GM21360 (cell line): ENCODE measurements at regions not wholly inside any gene's neighbourhood (a gene's known extent, or its start where the extent isn't known, plus 50 kb on each side); places are given as distances from the start of the nearest gene placed in this dataset.

Source experiments
- ATAC-seq: cut with Tn5 transposase; IDR thresholded peaks from one replicate; pipeline ENCODE4 v1.9.1; 2021; ENCODE audit warnings: mild to moderate bottlenecking, moderate library complexity; ENCODE audit not compliant: unreplicated experiment

DNA sequence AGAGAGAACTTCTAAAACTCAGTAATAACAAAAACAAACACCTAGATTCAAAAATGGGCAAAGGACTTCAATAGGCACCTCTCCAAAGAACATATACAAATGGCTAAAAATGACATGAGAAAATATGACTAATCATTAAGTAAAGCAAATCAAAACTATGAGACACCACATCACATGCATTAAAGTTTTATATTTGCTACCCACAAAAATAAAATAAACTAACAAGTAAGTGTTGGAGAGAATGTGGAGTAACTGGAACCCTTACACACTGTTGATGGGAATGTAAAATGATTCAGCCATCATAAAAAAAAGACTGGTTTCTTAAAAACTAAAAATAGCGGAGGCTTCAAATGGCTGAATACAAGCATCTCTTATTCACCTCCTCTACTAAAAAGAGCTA is 262.1 kb upstream of the PKN2 start:
- ATAC-seq: no peak

DNA sequence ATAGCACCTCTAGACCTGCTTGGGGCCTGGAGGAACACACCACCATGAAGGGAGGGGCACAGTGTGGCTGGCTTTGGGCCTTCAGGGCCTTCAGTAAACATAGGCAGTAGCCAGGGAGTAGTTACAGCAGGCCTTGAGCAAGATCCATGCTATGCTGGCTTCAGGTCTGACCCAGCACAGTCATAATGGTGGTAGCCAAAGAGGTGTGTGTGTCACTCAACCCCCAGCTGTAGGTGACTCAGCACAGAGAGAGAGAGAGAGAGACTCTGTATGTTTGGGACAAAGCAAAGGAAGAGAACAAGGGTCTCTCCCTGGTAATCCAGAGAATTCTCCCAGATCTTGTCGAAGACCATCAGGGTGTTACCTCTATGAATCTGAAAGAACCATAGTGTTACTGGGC is 250.5 kb upstream of the PKN2 start:
- ATAC-seq: no peak

DNA sequence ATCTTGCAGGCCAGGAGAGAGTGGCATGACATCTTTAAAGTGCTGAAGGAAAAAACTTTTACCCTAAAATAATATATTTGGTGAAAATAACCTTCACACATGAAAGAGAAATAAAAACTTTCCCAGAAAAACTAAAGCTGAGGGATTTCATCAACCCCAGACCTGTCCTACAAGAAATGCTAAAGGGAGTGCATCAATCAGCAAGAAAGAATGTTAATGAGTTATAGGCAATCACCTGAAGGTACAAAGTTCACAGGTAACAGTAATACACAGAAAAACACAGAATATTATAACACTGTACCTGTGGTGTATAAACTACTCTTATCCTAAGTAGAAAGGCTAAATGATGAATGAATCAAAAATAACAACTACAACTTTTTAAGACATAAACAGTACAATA is 249.2 kb upstream of the PKN2 start:
- no peak for ATAC-seq

- no peak for ATAC-seq
These were observed 243.1 kb upstream of the PKN2 start for GRCh38 chr1:88441022-88441421.

DNA sequence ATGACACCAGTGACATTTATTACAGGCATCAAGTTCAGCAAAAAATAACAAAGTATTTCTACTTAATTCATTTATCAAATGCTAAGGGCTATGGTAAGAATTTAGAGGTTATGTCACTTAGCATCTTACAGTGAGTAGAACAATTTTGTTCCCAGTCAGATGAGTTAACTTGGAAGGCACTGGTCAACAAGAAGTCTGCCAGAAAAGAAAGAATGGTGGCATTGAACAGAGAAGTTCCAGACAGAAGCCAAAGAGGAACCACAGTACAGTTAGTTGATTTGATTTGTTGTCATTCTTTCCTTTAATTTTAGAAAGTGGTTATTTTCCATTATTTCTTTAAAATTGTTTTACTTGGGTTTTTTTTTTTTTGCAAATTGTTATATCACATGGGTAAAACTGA is 232.2 kb upstream of the PKN2 start:
- no peak for ATAC-seq

DNA sequence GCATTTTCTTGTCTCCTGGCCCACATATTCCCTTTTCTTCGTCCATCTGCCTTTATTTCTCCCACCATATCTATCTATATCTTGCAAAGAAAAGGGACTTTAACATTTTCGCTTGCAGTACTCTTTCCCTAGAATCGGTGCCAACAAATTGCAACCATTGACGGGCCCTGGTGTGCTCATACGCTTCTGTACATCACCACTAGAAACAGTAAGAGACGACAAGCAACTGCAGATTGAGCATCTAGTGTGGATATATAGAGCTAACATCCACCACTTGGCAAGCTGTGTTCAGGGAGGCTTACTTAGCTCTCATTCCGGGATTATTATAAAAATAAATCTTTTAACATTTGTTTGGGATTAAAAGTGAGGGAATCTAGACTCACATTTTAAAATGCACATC is 230.8 kb upstream of the PKN2 start:
- no peak for ATAC-seq

DNA sequence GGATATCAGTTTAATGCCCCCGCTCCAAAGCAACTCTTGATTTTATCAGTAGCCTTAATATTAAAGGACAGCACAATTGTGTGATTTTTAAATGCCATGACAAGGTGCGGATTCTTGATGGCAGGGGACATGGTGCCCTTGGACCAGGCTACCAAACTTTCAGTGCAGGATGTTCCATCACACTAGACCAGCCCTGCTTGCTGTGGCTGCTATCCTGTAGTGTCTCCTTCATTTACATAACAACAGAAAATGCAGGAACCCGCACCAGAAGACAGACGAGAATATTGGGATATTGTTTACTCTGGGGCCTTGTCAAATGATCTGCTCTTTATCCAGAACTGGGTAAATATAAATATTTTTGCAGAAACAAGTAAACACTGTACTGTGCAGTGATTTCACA is 229.3 kb upstream of the PKN2 start:
- no peak for ATAC-seq

GRCh38 chr1:88455621-88456256 is 228.3 kb upstream of the PKN2 start:
- no peak for ATAC-seq

GRCh38 chr1:88457197-88457596 is 226.9 kb upstream of the PKN2 start:
- ATAC-seq: no peak

- ATAC-seq: no peak
These were observed 223.1 kb upstream of the PKN2 start for GRCh38 chr1:88461007-88461406.

DNA sequence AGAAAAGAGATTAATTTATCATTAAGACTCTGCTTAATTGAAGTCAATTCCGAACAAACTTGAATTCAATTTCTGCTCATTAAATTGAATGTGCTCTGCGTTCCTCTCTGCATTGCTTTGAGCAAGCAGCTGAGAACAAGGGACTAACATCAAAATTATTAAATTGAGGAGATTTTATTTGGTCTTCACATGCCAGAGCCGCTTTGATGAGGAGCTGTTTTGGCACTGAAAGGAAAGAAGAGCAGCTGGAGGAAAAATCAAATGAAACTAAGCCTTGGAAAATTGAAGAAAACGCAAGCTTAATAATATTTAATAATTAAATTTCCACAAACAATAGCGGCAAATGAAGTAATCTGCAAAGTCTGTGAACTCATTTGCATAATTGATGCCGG is 222.0 kb upstream of the PKN2 start:
- ATAC-seq: no peak

DNA sequence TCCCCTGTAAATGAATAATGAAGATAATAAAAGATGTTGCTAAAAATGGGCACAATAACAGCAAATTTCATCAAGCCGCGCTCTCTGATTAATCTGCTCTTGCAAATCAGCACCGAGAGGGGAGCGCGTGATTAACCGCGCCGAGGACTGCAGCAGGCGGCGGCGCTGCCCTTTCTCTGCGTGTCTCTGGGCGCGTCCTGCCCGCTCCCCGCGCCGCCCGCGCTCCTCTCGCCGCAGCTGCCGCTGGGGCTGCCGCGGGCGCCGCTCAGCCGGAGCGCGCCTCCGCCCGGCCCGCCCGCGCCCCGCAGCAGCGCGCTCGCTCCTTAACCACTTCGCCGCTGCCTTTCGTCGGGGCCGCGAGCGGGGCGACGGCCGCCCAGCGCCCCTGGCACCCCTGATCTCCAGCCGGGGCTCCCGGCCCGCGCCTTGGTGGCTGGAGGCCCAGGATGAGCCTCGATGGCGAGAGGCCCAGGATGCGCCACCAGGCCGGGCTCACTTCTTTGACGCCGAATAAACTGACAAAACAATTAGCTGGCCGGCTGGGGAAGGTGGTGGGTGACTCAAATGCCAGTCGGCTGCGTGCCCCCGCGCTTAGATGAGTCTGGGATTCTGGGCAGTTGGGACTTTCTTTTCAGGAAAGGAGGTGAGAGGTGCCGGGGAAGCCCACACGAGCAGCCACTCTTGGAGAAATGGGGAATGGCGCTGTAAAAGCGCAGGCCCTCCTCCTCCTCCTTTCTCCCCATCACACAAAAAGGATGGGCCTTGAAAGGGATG is 221.4 kb upstream of the PKN2 start:
- no peak for ATAC-seq

GRCh38 chr1:88463401-88463985 is 220.6 kb upstream of the PKN2 start:
- no peak for ATAC-seq

DNA sequence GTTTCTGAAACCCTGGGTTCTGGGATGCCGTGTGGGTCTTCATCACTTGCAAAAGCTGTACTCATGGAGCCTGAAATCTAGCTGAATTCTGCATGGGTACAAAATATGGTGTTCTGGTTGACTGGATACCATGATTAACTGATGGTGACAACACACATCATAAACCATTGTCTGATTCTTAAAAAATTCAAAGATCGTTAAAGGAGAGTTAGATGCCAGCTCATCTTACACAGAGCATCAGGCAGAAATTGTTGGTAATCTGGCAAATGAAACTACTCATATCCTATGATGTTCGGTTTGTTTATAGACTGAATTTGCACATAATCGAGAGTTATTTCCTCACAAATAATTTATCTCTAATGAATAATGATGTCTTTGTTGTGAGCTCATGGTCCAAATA is 218.1 kb upstream of the PKN2 start:
- ATAC-seq: no peak

- no peak for ATAC-seq
These were observed 217.0 kb upstream of the PKN2 start for GRCh38 chr1:88466899-88467580.

DNA sequence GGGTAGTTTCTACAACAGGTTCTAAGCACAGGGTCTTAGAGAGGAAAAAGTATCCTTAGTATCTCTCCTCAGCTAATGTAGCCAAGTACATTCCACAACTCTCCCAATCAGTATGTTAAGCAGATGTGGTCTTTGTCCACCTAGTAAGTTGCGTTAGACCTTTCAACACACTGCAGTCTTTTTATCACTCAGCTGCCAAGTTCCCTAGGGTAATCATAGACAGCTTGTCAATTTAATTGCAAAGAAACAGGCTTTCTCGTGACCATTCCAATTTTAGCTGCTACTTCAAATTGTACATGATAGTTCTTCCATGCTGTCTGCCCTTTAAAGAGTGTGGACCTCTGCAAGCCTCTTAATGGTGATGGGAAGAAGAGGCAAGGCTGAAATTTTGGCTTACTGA is 211.8 kb upstream of the PKN2 start:
- no peak for ATAC-seq

DNA sequence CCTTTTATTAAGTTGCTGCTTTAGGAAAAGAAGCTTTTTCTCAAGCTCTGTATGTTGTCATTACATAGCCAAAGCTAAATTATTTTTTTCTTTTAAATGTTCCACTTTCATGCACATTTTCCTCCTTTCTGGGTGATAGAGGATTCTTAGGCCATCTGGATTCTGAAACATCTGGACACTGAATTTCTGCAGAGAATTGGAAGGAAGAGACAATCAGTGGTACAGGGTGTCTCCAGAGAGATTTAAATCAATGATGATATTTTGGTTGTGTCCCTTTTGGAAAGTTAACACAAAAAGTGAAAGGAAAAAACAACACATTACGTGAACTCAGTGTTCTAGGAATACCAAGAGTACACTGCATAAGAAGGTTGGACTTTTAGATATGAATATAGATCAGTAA is 211.4 kb upstream of the PKN2 start:
- no peak for ATAC-seq

DNA sequence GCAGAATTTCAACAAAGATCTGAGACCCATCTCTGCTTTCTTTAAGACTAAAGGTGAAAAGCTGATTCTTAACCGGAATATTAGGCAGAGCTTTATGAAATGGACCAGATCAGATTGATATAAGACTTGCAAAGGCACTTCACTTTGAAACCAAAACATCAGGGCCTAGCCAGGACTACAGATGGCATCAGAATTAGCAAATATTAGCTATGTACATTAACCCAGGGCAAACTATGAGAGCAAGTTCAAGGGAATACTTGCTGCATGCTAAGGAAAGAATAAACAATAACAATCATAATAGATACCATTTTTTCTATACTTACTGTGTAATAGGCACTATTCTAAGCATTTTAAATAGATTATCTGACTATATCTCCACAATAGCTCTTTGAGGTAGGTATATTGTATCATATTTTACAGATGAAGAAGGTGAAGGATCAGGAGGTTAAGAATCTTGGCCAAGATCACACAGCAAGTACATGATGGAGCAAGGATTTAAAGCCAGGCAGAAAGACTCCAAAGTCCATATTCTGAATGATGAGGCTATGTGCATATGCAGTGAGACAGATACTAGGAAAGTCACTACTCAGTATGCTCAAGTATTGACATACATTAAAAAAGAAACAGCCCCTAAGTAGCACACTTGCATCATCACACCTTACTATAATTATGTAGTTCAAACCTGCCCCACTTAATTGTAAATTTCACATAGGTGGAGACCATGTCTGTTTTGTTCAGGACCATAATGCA is 209.3 kb upstream of the PKN2 start:
- ATAC-seq: no peak

- ATAC-seq: no peak
These were observed 199.2 kb upstream of the PKN2 start for GRCh38 chr1:88484881-88485280.

DNA sequence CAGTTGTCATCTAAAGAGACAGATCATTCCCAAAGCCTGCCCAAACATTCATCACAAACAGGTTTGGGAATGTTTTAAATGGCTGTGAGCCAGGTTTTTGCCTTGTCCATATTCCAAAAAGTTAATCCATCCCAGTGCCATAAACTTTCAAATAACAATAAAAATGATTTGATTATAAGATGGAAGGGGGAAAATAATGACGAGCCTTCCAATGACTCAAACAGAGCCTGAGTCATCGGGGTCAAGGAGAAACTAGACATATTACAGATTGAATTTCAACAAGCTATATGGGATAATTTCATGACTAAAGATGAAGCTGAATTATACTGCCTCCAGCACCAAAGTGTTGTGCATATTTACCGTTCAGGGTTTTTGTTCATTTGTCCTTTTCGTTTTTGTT is 195.8 kb upstream of the PKN2 start:
- no peak for ATAC-seq

- no peak for ATAC-seq
These were observed 193.4 kb upstream of the PKN2 start for GRCh38 chr1:88490676-88491075.
